NCI-H1105 treated with DMSO at 0.1 percent for 48 hours (cell line): ENCODE measurements at regions not wholly inside any gene's neighbourhood (a gene's known extent, or its start where the extent isn't known, plus 50 kb on each side); places are given as distances from the start of the nearest gene placed in this dataset.
"Not testable (repeated sequence)": the region's sequence is repeated elsewhere in the genome, so short reads cannot be mapped to it uniquely, and the experiment has no call there.

Experiments used
- DNase-seq: peaks from one replicate; lab custom pipeline; 2025; lab: John Stamatoyannopoulos, UW

DNA sequence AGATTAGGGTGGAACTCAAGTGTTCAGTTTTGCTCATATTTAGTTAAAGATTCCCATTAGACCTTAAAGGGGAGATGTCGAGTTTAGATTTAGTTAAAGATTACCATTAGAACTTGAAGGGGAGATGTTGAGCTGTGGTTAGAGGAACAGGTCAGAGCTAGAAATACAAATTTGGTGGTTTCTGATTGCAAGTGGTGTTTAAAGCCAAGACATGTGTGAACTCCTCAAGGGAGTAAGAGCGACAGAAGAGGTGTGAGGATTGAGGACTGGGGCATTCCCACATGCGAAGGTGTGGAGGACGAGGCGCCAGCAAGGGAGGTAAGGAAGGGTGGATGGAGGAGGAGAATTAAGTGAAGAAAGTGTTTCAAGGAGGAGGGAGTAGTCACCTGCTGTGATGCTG lies 168.6 kb downstream of the IER5 start:
- no peak for DNase-seq

DNA sequence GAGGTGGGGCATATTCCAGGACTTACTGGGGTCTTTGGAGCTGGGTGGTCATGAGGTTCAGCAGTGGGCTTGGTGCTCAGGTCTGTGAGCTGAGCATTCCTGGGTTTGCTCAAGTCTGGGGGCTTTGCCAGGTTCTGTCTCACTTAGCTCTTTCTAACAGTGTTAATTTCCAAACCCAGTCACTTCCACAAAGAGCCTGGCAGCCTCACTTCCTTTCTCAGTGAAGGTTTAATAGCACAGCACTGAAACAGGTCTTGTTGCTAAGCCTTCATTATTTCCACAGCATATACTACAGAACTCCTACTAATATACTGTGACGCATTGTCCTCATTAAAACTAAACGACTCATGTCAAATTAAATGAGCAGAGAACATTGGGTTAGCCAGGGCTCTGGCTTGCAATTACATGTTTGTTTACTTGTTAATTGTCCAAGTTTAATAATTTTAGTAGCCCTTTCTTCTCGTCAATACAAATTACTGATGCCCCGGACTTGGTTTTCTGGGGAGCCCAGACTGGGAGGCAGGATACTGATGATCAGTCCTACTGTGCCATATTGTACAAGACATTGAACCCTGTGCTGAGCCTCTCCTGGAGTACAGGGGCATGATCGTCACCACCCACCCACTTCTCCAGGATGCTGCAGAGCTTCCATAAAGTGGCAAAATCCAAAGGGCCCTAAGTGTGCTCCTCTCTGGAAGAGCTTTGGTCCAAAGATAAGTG lies 170.7 kb downstream of the IER5 start:
- no peak for DNase-seq

DNA sequence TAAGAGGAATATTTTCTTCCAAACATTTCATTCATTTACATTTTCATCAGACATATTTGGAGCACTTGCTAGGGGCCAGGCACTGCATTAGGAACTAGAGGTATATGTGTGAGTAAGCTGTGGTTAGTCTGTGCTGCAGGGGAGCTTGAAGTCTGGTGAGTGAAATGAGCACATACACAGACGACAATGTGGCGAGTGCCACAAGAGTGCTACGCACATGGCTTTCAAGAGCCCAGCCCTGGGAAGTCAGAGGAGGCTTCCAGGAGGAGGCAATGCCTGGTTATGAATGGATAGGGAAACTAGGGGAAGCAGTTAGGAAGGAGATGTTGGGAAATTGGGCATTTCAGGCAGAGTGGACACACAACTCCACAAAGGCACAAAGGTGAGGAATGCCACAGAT lies 171.8 kb downstream of the IER5 start:
- DNase-seq, result no peak

DNA sequence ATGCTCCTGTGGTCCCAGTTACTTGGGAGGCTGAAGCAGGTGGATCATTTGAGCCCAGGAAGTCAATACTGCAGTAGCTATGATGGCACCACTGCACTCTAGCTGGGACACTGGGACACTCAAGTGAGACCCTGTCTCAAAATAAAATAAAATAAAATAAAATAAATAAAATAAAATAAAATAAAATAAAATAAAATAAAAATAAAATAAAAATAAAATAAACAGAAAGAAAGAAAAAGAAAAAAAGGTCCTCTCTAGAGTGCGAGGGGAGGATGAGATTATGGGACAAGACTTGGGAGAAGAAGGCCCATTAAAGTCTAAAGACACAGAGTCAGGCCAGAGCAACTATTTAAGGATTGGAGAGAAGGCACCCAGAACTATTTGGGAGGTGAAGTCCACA lies 172.5 kb downstream of the IER5 start:
- no peak for DNase-seq

DNA sequence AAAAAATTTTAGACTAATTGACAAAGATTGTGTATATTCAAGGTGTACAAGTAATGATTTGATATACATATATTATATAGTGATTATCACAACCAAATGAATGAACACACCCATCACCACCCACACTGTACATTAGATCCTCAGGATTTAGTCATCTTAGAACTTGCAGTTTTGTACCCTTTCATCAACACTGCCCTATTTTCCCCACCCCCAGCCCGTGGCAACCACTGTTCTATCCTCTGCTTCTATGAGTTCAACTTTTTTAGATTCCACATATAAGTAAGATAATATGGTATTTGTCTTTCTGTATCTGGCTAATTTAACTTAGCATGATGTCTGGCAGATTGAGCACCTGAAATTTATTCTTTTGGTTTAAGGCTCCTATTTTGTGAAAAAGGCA lies 173.6 kb downstream of the IER5 start:
- no peak for DNase-seq

DNA sequence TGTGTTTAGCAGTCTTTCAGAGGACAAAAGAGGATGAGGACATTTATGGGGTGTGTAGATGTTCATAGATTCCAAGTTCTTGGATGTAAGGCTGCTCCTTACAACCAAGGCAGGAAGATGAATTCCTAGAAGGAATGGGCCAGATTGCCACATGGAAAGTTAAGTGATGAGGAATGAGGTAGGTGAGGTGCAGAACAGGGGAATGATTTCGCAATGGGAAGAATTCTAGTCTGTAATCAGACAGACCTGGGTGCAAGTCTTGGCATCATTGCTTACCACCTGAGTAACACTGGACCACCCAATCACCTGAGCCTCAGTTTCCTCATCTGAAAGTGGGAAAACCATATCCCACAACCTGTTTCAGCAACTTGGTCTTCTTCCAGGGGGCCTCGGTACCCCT lies 174.9 kb downstream of the IER5 start:
- no peak for DNase-seq

DNA sequence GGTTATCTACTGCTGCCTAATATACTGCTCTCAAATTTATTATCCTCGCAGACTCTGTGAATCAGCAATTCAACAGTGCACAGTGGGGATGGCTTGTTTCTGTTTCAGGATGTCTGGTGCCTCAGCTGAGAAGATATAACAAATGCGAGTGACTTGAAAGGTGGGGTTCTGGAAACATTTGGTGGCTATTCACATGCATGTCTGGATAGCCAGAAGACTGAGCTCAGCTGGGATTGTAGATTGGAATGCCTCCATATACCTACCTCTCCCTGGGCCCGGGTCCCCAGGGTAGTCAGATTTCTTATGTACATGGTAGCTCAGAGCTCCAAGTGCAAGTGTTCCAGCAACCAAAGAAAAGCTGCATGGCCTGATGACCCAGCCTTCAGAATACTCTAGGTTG lies 176.3 kb downstream of the IER5 start:
- no peak for DNase-seq

DNA sequence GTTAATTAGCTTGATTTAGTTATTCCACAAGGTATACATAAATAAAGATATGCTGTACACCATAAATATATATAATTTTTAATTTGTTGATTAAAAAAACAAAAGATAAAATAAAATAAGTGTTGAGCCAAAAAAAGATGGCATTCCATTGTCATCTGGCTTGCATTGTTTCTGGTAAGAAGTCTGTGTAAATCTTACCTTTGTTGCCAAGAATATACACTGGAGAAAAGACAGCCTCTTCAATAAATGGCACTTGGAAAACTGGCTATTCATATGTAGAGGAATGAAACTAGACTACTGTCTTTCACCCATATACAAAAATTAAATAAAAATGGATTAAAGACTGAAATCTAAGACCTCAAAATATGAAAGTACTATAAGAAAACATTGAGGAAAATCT lies 196.5 kb downstream of the IER5 start:
- no peak for DNase-seq

DNA sequence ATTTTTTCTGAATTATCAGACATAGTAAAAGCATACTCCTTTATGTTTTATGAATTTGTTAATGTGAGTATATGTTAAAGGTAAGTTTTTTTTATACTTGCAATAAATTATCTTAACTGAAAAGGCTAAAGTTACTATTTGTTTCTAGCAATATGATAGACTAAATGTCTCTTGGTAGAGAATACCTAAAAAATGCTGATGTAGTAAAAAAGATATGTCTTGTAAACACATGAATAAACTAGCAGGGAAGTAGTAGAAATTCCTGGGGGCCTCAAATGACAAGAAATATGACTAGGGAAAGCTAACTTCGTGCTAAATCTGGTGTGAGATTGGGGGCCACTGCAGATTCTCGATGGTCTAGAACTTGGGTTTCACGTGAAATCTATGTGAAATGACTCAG lies 188.1 kb upstream of the CACNA1E start:
- DNase-seq, result no peak

DNA sequence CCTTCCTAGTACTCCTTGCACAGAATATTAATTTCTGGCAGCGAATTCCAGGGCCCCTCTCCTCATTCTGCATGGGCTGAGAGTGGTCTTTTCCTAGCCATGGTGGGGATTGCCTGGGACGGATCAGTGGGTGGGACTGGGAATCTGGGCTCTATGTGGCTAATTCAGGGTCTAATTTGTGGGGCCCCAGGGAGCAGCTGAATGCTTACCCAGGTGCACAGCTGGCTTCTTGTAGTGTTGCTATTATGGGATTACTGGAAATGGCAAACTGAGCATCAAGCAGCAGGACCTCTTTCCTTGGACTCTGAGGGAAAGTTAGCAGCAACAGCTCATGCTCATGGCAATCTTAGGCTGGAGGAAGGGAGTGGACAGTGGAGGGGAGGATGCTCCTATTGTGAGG lies 187.1 kb upstream of the CACNA1E start:
- DNase-seq, result no peak

DNA sequence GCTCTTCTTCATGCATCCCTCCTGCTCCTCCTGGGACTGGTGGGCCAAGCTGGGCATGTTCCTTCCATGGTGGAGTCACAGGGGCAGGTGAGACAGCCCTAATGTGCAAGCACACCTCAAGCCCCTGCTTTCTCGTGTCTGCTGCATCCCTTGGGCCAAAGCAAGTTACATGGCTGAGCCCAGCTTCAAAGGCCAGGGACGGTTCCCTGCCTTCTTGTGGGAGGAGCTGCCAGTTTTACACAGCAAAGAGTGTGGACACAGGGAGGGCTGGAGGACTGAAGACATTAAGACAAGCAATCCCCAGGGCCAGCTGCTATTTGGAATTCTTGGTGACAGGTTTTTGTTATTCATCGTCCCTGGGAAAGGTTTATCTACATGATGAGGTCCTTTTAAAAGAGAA lies 175.2 kb upstream of the CACNA1E start:
- DNase-seq, result no peak

DNA sequence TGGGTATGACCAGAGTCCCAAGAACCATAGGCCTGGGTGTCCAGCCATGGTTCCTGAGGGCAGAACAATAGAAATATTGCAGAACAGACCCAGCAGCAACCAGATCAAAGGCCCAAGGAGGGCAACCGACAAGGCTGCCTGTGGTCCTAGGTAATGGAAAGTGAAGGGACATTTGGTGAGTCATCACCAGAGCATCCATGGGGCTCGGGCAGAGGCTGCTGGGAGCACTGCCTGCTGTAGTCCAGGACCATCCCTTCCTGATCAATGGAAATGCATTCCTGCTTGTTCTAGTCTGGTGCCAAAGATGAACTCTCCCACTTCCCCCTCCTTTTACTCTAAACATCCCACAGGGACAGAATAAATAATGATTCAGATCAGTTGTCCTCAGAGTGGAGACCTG lies 172.8 kb upstream of the CACNA1E start:
- no peak for DNase-seq

DNA sequence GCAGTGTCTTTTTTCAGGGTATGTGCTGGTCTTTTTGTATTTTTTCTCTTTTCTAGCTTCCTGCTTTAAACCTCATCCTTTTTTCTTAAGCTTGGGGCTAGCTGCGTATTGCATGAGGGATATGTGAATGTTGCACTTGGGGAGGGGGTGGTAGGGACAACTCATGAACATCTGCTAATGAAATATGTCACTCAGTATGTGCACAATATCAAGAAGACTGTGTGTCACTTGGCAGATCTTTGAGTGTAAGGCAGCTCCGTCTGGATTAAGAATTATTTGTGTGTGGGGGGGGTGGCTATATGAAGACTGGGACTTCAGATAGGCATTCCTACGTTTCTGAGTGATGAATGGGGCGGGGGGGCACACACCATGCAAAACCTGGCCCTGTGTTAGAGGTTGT lies 170.4 kb upstream of the CACNA1E start:
- DNase-seq, result no peak

DNA sequence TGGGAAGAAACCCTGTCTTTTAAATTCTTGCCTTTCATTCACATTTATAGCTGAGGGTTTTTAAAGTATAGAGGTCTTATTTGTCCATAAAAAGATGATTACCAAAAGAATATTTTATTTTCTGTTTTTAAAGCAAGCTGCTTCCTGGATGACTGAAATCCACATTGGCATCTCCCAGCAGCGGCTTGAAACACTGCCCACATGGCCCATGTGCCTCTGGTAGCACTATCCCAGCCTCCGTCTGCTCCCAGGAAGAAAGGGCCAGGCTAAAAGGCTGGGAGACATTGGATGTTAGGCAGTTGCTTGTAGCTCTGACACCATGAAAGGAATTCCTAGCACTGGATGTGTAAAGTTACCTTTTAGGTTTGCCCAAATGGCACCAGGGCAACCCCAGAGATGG lies 169.9 kb upstream of the CACNA1E start:
- no peak for DNase-seq

DNA sequence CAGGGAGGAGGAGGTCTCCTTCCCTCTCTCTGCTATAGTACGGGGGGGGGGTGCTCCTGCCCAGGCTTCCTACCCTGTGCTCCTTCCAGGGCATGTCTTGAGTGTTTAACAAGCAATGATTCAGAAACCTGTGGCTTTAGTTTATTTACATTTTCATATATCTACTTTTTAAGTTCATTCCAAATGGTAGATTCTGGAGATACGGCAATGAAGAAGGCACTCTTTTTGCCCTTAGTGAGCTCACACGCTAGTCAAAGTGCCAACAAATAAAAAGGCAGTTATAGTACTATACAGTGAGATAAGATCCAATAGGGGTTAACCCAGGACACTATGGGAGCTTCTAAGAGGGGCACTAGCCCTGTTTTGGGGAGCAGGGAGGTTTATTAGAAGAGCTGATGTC lies 169.3 kb upstream of the CACNA1E start:
- no peak for DNase-seq

DNA sequence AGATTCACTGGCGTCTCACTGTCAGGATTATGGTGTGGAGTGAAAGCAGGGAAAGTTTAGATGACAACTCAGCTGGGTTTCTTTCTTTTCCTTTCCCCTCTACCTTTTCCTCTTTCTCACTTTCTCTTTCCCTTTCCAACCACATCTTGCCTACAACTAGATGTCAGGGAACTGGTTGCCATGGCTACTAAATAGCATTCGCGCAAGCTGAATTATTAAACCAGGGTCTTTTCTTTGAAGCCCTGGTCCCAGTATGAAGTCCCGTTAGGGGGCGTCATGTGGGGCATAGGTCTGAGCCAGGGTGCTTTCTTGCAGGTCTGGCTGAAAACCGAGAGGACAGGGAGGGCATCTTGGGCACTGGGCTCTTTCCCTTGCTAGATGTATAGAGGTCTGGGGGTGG lies 168.4 kb upstream of the CACNA1E start:
- DNase-seq, result no peak

DNA sequence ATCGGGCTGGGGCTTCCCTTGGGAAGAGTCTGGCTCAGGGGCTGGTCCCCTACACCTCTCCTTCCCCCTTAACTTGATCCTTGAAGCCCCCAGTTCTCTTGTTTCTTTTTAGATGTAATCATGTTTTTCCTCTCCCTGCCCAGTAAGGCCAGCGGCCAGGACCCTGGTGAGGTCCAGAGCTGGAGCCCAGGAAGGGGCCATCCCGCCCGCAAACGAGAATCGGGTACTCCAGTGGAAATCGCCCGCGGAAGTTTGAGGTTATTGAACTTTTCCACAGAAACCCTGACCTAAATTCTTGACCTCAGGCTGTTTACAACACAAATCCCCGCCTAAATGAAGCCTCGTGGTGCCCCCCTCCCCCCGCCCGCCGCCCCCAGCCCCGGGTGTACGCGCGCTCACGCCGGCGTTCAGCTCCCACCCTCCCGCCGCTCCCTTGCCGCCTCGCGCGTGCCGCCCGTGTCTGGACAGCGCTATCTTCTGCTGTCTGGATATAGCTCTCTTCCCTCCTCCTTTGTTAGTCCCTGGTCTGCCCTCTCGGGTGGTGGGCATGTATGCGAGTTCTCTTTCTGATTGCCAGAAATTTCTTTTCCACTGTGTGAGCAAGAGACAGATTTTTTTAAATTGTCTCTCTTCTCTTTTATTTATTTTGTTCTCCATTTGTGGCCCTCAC lies 165.9 kb upstream of the CACNA1E start:
- DNase-seq, result peak; percentile 18

DNA sequence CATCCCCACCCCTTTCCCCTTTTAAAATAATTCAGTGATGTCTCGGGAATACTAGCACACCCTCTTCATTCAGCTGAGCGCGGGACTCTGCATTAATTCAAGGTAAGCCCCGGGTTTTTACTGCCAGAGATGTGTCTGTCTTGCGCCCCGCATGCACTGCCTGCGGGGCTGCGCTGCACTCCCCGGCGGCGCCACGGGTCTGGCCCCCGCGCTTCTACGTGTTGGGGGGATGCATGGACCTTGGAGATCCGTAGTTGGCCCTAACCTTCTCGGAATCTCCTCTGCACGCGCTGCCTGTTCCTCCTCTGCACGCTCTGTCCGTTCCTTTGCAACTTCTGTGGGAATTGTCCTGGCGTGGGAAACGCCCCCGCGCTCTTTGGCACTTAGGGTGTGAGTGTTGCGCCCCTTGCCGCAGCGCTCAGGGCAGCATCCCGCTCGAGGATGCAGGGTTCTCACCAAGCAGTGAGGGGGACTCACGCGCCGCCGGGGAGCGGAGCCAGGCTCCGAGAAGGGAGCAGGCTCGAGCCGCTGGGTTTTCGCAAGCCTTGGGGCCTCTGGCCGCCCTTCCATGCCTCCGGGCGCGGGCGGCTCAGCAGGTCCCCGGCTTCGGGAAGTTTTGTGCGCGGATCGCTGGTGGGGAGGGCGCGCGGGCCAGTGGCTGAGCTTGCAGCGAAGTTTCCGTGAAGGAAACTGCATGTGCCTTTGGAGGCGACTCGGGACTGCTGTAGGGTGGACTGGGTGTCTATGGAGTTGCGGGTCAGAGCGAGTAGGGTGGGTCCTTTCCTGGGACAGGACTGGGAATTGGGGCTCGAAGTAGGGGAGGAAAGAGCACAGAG lies 165.1 kb upstream of the CACNA1E start:
- DNase-seq, result no peak

DNA sequence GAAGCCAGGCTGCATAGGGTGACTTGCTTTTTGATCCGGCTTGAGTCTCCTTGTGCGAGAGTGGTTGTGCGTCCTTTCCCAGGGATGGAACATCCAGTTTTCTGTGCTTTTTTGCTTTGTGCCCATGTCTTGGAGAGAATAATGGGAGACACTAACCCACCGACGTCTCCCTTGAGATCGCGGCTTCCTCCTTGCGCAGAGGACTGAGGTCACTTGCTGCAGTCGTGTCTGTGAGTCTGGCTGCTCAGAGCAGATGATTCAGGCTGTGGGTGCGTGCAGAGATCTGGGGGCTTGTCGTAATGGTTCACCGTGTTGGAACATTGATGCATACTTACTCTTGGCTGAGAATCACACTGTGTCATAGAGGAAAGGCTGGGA lies 164.5 kb upstream of the CACNA1E start:
- no peak for DNase-seq

DNA sequence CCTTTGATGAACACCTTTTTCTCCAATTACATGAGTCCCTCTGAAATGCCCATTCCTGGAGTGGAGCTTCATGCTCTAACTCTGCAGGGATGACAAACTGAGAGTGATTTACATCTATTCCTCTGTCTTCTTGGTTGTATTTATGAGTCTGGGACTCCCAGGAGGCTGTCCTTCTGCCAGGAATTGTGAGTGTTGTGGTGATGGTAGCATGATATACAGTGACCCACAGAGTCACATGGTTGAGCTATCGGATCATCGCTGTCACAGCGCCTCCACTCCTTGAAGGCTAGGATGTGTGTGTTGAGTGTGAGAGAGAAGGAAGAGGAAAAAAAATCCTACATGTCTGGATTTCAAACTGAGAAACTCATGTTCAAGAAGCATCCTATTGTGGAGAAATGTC lies 163.4 kb upstream of the CACNA1E start:
- DNase-seq, result no peak

DNA sequence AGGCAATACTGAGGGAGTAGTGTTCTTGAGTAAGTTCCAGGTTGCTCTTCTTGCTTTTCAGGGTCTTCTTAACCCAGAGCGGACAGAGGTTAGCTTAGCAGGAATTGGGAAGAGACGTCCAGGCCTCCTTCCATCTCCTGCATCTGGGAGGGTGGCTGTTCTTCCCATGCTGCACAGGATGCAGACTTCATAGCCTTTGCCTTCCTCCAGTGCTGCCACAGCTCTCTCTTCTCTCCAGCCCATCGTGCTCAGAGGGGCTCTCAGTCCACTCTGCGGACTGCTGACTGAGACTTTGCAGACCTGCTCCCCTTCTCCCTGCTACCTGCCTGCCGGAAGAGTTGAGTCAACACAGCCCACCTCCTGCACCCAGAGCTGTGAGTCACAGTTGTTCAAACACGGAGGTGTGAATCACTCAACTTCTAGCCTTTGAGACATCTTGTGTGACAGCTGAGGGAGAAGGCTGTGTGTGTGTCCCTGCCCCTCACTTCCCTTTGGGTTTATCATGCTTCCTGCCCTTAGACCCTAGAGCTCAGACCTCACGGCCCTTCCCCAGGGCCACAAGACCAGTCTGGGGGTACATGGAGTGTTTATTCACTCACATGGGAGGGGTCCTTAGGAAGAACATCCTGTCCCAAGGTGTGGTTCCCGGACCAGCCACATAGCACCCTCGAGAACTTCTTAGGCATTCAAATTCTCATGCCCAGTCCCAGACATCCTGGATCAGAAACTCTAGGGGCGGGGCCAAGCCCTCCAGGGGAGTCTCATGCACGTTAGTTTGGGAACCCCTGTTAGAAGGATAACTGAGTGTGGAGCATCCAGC lies 158.3 kb upstream of the CACNA1E start:
- no peak for DNase-seq

DNA sequence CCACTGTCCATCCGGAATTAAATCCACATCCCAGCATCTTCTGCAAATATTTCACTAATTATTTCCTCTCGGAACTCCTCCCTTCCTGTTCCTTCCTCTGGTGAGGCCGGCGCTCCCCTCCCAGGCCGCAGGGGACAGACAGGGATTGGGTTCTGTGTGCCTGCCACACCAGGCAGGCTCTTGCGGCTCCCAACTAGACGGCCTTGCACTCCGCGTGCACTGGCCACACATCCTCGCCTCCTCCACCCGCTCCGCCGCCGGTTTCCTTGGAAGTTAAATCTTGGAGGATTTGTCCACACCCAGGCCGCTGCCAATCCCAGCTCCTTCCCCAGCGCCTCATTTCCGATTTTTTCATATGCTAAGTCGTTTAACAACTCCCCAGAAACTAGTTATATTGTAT lies 157.6 kb upstream of the CACNA1E start:
- DNase-seq, result not testable (repeated sequence)
